Lung (tissue), 11 donors: ENCODE measurements at regions not wholly inside any gene's neighbourhood (a gene's known extent, or its start where the extent isn't known, plus 50 kb on each side); places are given as distances from the start of the nearest gene placed in this dataset.

Experiments used
- ATAC-seq: fragments of 200-7000 bp; cut with Tn5 transposase; one replicate; pipeline ENCODE4 v1.9.1; 2020; ENCODE audit warnings: moderate number of reproducible peaks; ENCODE audit not compliant: insufficient read depth, low FRiP score
- DNase-seq, 3 donors: peaks; one replicate each; pipeline ENCODE4 v3.0.0-alpha.2; 2013 to 2017
- H3K27ac ChIP-seq, 2 donors: one replicate each; pipeline ENCODE4 v1.5.1; 2013; ENCODE audit warnings: mild to moderate bottlenecking in 2 of 2, moderate library complexity in 2 of 2, control low read depth in 1 of 2, inconsistent platforms in 1 of 2, low read depth in 1 of 2, low read length in 1 of 2
- H3K27me3 ChIP-seq, 3 donors: one replicate each; pipeline ENCODE4 v1.5.1; 2013; ENCODE audit warnings: low read length in 2 of 3; ENCODE audit not compliant: control insufficient read depth in 3 of 3, insufficient read depth in 3 of 3
- H3K36me3 ChIP-seq, 4 donors: one replicate each; pipeline ENCODE4 v1.5.1; 2013; ENCODE audit warnings: low read length in 4 of 4, mild to moderate bottlenecking in 1 of 4, moderate library complexity in 1 of 4; ENCODE audit not compliant: control insufficient read depth in 4 of 4, insufficient read depth in 4 of 4
- H3K4me1 ChIP-seq, 5 donors: one replicate each; pipeline ENCODE4 v1.5.1; 2013; ENCODE audit warnings: low read length in 5 of 5, mild to moderate bottlenecking in 2 of 5, moderate library complexity in 1 of 5; ENCODE audit not compliant: control insufficient read depth in 5 of 5, insufficient read depth in 5 of 5
- H3K4me3 ChIP-seq: one replicate; pipeline ENCODE4 v1.5.1; 2013; ENCODE audit warnings: mild to moderate bottlenecking, control low read depth, moderate library complexity
- H3K9ac ChIP-seq, 2 donors: one replicate each; pipeline ENCODE4 v1.5.1; 2013; ENCODE audit warnings: low read length in 2 of 2, control low read depth in 1 of 2; ENCODE audit not compliant: insufficient read depth in 1 of 2
- H3K9me3 ChIP-seq, 4 donors: one replicate each; pipeline ENCODE4 v1.5.1; 2013; ENCODE audit warnings: low read length in 3 of 4, mild to moderate bottlenecking in 1 of 4, moderate library complexity in 1 of 4; ENCODE audit not compliant: control insufficient read depth in 4 of 4, insufficient read depth in 3 of 4
- WGBS, 2 donors: extraction: QIAGEN DNeasy Blood & Tissue Kit; methylation state at CpG; one replicate each; pipeline ENCODE4 v1.1.7; 2013; 5-methylcytosine and 5-hydroxymethylcytosine counted together
- TF ChIP-seq, protein P1 (sequence below): IDR thresholded peaks from 2 replicates; pipeline ENCODE4 v1.5.1; 2012; ENCODE audit warnings: mild to moderate bottlenecking; ENCODE audit errors: control extremely low read depth, extremely low read depth
- donor health status: control.
- donor health status: control.
- donor health status: Bipolar disorder and iron deficiency.
- donor health status: healthy.
- donor health status: DM: yes; HTN: yes; CAD: no.

DNA sequence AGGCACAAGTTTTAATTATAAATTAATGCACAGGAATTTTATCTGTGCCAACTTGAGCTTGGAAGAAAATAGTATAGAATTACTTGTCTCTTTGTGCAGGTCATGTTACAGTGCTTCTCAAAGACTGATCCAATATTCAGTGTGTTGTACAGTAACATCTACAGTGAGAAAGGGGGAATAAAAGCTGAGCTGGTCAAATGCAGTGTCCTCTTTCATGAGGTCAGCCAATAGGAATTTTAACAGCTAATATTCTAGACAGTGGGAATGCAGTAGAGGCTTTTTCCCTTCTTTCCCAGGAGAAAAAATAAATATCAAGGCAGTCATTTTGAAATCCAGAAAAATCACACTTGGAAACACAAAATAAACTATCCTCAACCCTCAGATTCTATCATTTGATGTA is 95.7 kb upstream of the ITGA1 start:
- Histone ChIP-seq H3K27ac (no peak overlapping the region), H3K9ac (peak overlapping the region in 1 of 2 donors; percentile 34), H3K4me3 (no peak overlapping the region), H3K9me3 (no peaks in the 10 kb centered on the region), H3K4me1 (peaks cover 0 to 33% (median 11%) of the 10 kb centered on the region in 5 donors), H3K36me3 (no peaks in the 10 kb centered on the region), H3K27me3 (no peaks in the 10 kb centered on the region)
- ATAC-seq (no peak), DNase-seq (peak in 2 of 3 donors; percentile 89 to 92)
- TF ChIP-seq, protein P1, sequence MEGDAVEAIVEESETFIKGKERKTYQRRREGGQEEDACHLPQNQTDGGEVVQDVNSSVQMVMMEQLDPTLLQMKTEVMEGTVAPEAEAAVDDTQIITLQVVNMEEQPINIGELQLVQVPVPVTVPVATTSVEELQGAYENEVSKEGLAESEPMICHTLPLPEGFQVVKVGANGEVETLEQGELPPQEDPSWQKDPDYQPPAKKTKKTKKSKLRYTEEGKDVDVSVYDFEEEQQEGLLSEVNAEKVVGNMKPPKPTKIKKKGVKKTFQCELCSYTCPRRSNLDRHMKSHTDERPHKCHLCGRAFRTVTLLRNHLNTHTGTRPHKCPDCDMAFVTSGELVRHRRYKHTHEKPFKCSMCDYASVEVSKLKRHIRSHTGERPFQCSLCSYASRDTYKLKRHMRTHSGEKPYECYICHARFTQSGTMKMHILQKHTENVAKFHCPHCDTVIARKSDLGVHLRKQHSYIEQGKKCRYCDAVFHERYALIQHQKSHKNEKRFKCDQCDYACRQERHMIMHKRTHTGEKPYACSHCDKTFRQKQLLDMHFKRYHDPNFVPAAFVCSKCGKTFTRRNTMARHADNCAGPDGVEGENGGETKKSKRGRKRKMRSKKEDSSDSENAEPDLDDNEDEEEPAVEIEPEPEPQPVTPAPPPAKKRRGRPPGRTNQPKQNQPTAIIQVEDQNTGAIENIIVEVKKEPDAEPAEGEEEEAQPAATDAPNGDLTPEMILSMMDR = no peak

DNA sequence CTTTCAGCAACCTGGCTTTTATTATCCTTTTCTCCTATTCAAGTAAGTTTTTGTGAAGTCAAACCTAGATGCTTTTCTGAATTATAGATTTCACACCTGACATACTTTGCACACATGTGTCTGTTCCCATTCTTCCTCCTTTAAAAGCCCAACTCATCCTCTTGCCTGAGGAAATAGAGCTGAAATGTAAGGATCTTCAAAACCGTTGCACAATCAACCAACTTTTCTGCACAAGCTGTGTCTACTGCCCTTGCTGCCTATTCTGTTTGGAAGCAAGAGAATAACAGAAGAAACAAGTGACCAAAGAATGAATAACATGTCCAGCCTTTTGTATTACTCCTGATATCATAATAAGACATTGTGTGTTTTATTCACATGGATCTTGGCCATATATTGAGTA is 95.1 kb upstream of the ITGA1 start:
- DNase-seq (peak in 2 of 3 donors; percentile 51 to 59), ATAC-seq (no peak)
- H3K4me1 ChIP-seq = peaks cover 0 to 33% (median 11%) of the 10 kb centered on the region in 5 donors
- H3K9ac ChIP-seq = peak overlapping the region in 1 of 2 donors; percentile 34
- no peaks in the 10 kb centered on the region for H3K9me3 ChIP-seq
- H3K4me3 ChIP-seq = no peak overlapping the region
- no peaks in the 10 kb centered on the region for H3K36me3 ChIP-seq
- no peak overlapping the region for H3K27ac ChIP-seq
- WGBS, 2 donors = 38 to 41% methylated on average over 1 of the region's 1 CpG
- H3K27me3 ChIP-seq = no peaks in the 10 kb centered on the region
- TF ChIP-seq, protein P1 = no peak

DNA sequence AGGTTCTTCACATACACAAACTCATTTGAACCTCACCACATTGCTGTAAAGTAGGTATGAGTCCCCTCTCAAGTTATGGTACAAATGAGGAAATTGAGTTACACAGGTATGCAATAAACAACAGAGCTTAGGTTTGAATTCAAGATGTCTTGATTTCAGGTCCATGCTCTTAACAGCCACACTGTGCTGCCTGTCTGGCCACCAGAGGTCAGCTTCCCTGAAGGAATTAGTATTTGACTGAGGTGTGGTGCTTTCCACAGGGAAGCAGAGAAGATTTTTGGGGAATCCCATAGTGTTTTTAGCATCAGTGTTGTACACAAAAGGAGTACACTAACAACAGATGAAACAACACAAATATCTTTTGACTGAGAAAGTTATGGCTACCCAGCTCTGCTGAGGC is 94.4 kb upstream of the ITGA1 start:
- Histone ChIP-seq H3K27me3 (no peaks in the 10 kb centered on the region), H3K4me3 (no peak overlapping the region), H3K27ac (no peak overlapping the region), H3K9ac (no peak overlapping the region), H3K9me3 (no peaks in the 10 kb centered on the region), H3K36me3 (no peaks in the 10 kb centered on the region), H3K4me1 (peaks cover 0 to 33% (median 11%) of the 10 kb centered on the region in 5 donors)
- ATAC-seq = no peak
- TF ChIP-seq, protein P1 = peak; percentile 34
- peak in 2 of 3 donors; percentile 40 to 48 for DNase-seq

DNA sequence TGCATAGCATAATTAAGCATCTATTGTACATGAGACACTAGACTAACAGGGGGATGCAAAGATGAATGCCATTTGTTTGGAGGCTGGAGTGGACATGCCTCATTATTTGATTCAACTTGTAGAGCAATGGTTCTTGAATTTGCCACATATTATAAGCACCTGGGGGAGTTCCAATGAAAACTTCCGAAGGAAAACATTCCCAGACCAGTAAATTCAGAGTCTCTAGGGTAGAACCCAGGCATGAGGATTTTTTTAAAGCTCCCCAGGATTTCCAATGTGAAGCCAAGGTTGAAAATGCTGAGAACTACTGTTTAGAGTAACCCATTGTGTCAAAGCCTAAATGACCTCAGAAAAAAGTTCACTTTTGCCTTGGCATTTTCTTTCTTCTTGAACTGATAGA is 93.9 kb upstream of the ITGA1 start:
- WGBS, 2 donors = 71 to 85% methylated on average over 1 of the region's 1 CpG

More for the DNA sequence above, 93.9 kb upstream of the ITGA1 start:
- Histone ChIP-seq H3K9ac (no peak overlapping the region), H3K9me3 (no peaks in the 10 kb centered on the region), H3K4me1 (peaks cover 0 to 33% (median 11%) of the 10 kb centered on the region in 5 donors), H3K27ac (no peak overlapping the region), H3K4me3 (no peak overlapping the region), H3K27me3 (no peaks in the 10 kb centered on the region), H3K36me3 (no peaks in the 10 kb centered on the region)
- DNase-seq = no peak
- ATAC-seq = no peak
- TF ChIP-seq, protein P1 = no peak
